Renal pelvis (tissue), 1 donor: ENCODE measurements at regions not wholly inside any gene's neighbourhood (a gene's known extent, or its start where the extent isn't known, plus 50 kb on each side); places are given as distances from the start of the nearest gene placed in this dataset.
A peak's percentile ranks its signal among the peaks of the same experiment; 100 is the strongest.

Experiments
- DNase-seq: peaks from one replicate; pipeline ENCODE4 v3.0.0-alpha.2; 2013

DNA sequence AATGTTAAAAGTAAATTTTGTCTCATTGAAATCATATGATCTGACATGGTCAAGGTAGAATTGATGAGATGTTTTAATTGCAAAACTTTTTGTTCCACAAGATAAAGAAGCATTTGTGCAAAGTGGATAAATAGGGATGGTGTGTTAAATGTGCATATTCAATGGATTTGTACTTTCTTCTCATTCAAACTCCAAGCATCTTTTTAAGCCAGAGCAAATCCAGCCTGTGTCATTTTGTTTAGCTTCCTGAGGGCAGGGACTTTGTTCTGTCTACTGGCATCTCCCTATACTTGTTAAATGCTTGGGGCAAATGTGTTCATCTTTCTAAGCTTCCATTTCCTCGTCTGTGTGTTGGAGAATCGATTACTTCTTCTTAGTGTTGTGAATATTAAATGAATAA is 200.3 kb downstream of the SLIT2 start:
- DNase-seq: no peak

DNA sequence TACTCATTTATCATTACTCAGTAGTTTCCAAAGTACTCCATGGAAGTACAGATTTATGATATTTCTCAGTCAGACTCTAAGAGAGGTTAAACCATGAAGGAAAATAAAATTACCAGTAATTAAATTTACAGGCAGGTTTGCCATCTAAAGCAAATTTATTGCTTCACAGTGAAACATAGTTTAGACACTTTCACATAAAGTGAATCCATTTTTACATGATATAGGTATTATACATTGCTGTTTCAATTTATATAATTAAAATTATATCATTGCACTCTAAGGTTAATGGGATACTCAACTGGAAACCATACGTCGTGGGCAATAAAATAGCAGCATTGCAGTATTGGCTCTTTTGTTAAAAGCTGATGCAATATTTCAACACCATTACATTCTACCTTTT is 202.8 kb downstream of the SLIT2 start:
- no peak for DNase-seq

DNA sequence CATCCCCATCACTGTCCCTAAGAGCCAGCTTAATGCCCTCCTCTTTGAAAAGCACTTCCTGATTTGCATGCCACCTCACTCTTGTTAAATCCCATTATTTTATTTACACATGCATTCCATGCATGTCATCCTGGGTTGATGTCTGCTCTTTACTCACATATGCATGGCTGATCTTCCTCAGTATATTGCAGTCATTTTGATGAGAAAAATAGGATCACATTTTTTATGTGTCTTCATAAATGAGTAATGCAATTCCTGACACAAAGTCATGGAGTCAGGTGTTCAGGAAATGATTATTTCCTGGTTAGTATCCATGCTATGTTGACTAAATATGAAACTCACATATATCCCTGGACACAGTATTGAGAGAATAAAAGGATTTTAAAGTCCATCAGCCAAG is 204.7 kb downstream of the SLIT2 start:
- no peak for DNase-seq

DNA sequence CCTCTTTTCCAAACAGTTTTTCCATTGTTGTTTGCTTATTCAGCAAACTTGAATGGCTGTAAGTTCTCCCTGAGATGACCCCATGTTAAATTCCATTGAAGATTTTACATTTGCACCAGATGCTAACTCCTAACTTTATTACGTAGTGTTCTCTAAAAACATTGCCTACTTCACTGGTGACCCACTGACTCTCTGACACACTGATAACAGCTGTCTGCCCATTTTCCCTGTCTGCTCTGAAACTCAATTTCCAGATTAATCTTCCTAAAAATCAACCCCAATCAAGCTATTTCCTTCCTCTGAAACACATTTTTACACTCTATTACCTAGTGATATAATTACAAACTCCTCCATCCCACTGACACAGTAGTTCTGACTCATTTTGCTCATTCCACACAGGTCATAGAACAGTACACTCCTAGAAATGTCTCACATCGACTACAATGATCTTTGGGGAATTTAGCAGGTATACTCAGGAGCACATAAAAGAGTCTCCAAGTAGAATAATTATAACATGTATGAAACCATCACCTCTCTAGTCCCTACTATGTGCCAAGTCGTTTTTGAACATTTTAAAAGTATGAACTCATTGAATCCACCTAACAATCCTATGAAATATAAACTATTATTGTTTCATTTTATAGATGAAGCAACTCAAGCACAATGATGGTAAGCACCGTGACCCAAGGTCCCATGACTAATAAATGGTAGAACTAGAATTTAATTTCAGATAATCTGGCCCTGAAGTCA is 210.9 kb downstream of the SLIT2 start:
- DNase-seq: no peak

GRCh38 chr4:20463176-20463430 is 211.4 kb downstream of the SLIT2 start:
- DNase-seq: no peak

DNA sequence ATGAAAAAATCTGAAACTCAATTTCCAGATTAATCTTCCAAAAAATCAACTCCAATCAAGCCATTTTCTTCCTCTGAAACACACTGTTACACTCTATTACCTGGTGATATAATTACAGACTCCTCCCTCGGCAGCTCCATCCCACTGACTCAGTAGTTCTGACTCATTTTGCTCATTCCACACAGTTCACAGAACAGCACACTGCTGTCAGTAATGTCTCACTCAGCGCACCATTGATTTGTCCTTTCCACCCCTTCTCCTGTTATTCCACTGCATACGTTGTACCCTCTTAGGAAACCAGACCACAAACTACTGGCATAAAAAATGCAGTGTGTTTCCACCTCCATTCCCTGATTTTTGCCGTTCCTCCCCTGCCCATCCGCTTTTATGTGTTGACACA is 212.7 kb downstream of the SLIT2 start:
- no peak for DNase-seq

DNA sequence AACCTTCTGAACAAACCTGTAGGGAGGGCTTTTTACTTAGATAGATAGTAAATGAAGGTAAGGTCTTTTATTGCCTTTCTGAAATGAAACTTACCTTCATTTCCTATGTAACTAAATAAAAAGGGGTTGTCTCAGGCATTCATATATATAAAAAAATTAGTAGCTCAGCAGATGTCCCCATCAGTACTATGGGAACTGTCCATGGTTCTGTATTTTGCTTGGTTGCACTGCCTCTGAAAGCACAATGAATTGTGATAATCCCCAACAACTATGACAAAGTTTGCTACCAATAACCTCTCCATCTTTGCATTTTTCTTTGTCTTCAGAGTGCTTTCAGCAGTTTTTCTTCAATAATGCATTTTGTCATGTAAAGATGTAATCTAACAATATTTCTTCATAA is 222.4 kb downstream of the SLIT2 start:
- DNase-seq: peak; percentile 31

- DNase-seq: no peak
These were observed 221.8 kb upstream of the PACRGL start for GRCh38 chr4:20478412-20478811.

DNA sequence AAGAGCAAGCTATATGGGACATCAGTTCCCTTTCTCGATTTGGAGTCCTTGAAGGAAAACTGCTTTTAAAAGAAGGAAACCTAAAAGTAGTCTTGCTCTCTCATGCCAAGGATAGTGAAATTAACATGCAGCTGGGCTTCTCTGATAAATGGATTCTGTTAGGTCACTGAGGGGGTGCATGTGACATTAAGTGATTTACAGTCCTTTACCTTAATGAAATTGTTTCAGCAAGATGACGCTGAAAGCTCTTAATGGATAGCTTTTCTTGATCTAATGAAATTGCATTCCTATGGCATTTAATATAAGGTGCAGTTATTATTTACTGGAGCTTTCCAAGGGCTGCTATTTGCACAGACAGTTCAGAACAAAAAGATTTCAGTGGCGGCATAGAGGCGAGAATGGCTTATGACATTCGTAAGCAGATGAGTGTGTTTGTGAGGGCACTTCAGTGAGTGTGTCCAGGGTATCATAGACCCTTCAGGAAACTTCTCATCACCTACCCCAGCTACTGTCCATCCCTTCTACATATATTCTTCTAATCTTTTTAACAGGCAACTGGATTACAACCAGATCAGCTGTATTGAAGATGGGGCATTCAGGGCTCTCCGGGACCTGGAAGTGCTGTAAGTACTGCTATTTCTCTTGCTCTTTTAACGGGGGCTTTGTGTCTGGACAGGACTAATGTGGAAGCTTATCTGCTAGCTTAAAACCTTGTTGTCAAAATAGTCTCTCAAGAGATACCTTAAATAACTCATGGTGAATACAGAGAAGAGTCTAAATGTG is 219.9 kb upstream of the PACRGL start:
- DNase-seq: no peak

- DNase-seq: no peak
These were observed 216.8 kb upstream of the PACRGL start for GRCh38 chr4:20483416-20483815.

DNA sequence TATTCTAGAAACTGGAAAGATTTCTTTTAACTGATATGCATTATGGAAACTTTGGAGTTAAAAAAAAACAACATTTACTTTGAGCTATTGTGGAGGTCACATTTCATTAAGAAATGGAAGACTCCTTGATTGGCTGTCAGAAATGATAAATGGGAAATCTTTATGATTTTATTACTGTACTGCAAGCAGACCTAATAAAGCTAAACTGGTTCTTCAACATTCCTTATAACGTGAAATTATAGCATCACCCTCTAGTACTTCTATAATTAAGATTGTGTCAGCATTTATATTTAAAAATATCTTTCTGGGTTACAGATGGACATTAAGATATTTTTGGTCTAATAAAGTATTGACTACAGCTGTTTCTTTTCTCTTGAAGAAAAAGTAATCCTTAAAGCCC is 213.8 kb upstream of the PACRGL start:
- no peak for DNase-seq

GRCh38 chr4:20487446-20487845 is 212.8 kb upstream of the PACRGL start:
- no peak for DNase-seq

- DNase-seq: no peak
These were observed 212.4 kb upstream of the PACRGL start for GRCh38 chr4:20487852-20488251.

GRCh38 chr4:20490734-20491133 is 209.5 kb upstream of the PACRGL start:
- DNase-seq: no peak

DNA sequence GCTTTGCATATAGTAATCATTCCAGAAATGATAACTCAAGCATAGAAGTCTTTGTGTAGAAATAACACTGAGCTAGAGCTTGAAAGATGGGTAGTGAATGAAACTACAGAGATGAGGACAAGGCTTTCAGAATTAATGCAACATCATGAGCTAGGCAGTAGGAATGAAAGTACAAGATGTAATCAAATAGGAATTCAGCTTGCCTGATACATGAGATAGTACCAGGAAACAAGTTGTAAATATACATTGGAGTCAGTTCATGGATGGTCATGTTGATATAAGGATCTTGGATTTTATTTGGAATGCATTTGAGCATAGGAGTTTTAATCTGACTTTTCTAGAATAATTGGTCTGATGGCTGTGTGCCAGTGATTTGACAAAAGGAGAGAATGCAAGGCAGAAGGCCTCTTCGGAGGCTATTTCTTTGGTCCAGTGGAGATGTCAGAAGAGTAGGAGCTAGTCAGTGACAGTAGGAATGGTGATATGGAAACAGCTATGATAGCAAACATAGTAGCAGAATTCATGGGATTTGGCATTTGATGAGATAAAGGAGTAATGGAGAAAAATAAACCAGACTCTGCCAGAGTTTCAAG is 206.4 kb upstream of the PACRGL start:
- no peak for DNase-seq

- no peak for DNase-seq
These were observed 204.2 kb upstream of the PACRGL start for GRCh38 chr4:20496068-20496467.

DNA sequence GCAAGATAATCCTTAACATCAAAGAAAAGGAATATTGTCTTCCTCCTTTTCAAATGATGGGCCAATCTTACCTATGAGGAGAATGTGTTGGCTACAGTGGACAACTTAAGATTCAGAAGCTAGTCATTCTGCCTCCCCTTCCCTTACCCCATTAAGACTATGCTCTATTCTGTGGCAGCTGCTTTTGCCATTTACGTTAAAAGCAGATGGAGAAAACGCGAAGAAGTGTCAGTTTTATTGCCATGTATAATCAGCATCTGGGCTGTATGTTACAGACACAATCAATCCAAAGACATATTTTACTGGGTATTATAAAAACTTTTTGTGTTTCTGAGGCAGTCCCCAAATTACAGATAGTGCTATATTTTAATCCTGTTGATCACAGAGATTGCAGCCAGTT is 196.1 kb upstream of the PACRGL start:
- DNase-seq: no peak

DNA sequence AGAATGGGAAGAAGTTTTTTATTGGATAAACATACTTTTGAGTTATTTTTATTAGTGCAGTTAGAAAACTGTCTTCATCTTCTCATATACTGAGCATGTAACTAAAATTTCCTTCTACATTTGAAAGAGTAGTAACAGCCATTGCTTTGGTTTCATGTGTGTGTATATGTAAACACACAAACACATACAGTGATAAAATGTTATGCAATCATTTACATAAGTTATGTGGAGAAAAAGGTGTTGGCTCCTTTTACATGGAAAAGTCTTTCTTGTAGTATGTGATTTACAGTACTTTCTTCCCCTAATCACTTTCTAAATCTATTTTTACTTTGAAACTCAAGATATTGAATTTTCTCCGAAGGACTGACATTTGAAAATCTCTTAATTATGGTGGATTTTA is 194.3 kb upstream of the PACRGL start:
- DNase-seq: no peak

- DNase-seq: no peak
These were observed 193.4 kb upstream of the PACRGL start for GRCh38 chr4:20506827-20507226.

- DNase-seq: no peak
These were observed 190.9 kb upstream of the PACRGL start for GRCh38 chr4:20509315-20509714.

DNA sequence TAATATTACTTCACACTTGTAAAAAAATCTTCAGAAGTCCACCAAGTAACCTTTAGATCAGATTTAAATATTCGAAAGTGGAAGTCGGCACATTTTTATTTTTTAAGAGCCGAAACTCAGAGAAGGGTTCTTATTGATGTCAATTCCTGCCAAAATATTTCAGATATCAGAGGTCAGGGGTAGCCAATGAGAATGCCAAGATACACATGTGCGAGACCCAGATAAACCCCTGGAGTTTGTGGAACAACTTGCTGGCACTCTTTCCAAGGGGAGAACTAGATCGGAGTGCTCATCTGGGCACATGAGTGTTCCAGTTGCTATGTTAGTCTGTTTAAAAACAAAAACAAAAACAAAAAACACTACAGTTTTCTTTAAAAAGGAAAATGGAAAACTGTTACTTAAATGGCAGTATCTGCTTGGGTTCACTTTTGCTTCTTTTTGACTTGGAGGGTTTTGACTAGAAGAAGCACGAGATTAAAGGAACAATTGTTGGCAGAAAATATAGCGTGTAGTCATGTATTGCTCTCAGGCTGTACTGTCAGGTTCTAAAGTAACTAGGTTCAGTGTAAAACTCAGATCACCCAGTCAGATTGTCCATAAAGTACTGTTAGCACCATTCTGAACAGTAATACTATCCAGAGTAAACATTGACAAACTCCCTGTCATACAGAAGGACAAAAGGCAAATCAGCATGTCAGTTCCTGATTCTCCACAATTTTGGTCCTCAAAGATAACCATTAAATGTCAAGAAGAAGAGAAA is 188.0 kb upstream of the PACRGL start:
- DNase-seq: no peak

DNA sequence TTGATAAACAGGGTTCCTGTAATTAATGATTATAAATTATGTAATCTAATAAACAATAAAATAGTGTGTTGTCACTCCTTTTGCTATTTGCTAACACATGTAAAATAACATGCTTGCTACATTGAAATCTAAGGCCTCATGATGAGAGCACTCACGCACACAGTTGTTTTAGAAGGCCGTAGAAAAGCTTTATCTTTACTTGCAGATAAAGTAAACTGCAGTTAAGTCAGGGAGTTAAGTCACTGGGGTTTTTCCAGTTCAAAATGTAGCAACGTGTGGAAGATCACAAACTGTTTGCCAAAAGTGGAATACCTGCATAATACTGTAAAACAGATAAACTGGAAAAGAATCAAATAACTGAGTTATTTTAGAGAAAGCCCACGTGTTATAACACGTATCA is 187.3 kb upstream of the PACRGL start:
- no peak for DNase-seq

DNA sequence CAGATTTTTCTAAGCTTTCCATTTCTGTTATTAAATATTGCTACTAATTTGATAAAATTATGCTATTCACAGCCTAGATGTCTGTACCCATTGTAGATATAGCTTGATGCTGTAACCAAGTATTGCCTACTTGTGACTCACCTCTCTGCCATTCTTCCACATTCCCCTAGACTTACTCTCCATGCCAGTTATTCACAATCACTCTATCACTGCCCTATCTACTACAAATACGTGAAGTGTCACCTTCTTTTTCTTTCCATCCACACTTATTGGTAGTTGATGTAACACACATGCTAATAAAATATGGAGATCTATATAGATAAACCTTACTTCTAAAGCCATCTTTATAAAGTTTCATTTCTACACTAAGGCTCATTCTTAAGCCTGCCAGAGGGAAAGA is 179.4 kb upstream of the PACRGL start:
- no peak for DNase-seq
